Left lung (tissue), 4 donors: ENCODE measurements at regions not wholly inside any gene's neighbourhood (a gene's known extent, or its start where the extent isn't known, plus 50 kb on each side); places are given as distances from the start of the nearest gene placed in this dataset.

Source experiments
- ATAC-seq: fragments of 200-7000 bp; cut with Tn5 transposase; one replicate; pipeline ENCODE4 v1.9.1; 2020; ENCODE audit warnings: moderate library complexity
- DNase-seq, 4 donors: peaks; one replicate each; pipeline ENCODE4 v3.0.0-alpha.2; 2013 to 2020
- H3K27ac ChIP-seq, 2 donors: fragments of 200-600 bp; sonication (generic) in 1 of 2; one replicate each; pipeline versions ENCODE4 v1.5.0 to v1.8.0; 2020 to 2021
- H3K27me3 ChIP-seq, 2 donors: fragments of 200-600 bp; sonication (generic) in 1 of 2; one replicate each; pipeline versions ENCODE4 v1.5.0 to v1.8.0; 2020 to 2021
- H3K36me3 ChIP-seq, 2 donors: fragments of 200-600 bp; sonication (generic) in 1 of 2; one replicate each; pipeline versions ENCODE4 v1.5.0 to v1.8.0; 2020 to 2021
- H3K4me1 ChIP-seq, 2 donors: fragments of 200-600 bp; one replicate each; pipeline ENCODE4 v1.8.0; 2021
- H3K4me3 ChIP-seq, 2 donors: fragments of 200-600 bp; sonication (generic) in 1 of 2; one replicate each; pipeline versions ENCODE4 v1.5.0 to v1.8.0; 2020 to 2021; ENCODE audit warnings: mild to moderate bottlenecking in 1 of 2
- H3K9me3 ChIP-seq, 2 donors: fragments of 200-600 bp; sonication (generic) in 1 of 2; one replicate each; pipeline versions ENCODE4 v1.5.0 to v1.8.0; 2020 to 2021
- intact Hi-C, 2 donors: fragments of 100-400 bp; cut with DNase I; formaldehyde crosslinking; loops; one replicate each; pipeline versions ENCODE4 v1.11.2 to v1.14.2; 2022
- TF ChIP-seq, protein P1 (sequence below), 2 donors: fragments of 200-600 bp; sonication (generic) in 1 of 2; IDR thresholded peaks; one replicate each; pipeline versions ENCODE4 v1.5.0 to v1.8.0; 2021; ENCODE audit warnings: antibody characterized with exemption in 2 of 2
- donor health status: DM: no; HTN: yes; CAD: no.
- donor health status: DM: no; HTN: no; CAD: no.

DNA sequence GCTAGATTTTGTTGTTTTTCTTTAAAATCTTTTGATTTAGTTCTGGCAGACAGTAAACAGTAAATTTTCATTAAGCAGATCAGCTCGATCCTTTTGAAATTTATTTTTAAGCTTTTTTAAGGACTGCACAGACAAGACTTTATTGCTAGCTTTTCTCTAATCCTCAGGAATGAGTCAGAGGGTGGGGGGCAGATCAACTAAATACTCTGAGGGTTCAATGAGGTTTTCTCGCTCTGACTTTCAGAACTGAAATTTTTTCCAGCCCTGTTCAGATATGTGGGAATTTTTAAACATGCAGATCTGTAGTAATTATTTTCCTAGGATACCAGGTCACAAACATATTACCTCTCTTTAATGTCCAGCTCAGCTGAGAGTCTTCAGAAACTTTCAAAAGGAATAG is 977.2 kb downstream of the CDH11 start:
- H3K36me3 ChIP-seq, result no peaks in the 10 kb centered on the region
- no peak for ATAC-seq
- DNase-seq, result no peak
- H3K27me3 ChIP-seq, result no peaks in the 10 kb centered on the region
- no peak overlapping the region for H3K4me3 ChIP-seq
- TF ChIP-seq, protein P1, sequence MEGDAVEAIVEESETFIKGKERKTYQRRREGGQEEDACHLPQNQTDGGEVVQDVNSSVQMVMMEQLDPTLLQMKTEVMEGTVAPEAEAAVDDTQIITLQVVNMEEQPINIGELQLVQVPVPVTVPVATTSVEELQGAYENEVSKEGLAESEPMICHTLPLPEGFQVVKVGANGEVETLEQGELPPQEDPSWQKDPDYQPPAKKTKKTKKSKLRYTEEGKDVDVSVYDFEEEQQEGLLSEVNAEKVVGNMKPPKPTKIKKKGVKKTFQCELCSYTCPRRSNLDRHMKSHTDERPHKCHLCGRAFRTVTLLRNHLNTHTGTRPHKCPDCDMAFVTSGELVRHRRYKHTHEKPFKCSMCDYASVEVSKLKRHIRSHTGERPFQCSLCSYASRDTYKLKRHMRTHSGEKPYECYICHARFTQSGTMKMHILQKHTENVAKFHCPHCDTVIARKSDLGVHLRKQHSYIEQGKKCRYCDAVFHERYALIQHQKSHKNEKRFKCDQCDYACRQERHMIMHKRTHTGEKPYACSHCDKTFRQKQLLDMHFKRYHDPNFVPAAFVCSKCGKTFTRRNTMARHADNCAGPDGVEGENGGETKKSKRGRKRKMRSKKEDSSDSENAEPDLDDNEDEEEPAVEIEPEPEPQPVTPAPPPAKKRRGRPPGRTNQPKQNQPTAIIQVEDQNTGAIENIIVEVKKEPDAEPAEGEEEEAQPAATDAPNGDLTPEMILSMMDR (IDR thresholded peaks at IDR 0.05), result no peak
- H3K9me3 ChIP-seq, result no peaks in the 10 kb centered on the region
- intact Hi-C loops, result no loop called here
- no peaks in the 10 kb centered on the region for H3K4me1 ChIP-seq
- H3K27ac ChIP-seq, result no peak overlapping the region

DNA sequence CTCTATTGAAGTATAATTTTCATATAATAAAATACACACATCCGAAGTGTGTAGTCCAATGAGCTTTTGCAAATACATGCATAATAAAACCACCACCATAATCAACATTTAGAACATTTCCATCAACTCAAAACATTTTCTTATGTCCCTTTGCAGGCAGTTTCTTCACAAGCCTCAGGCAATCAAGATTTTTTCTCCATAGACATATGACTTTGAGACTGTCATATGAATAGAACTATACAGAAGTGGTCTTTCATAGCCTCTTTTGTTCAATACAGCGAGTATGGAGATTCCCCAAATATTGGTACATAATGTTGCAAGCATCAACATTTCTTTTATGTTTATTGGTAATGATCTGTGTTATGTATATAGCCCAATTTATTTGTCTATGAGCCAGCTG is 983.2 kb downstream of the CDH11 start:
- no peak overlapping the region for H3K27ac ChIP-seq
- no peak for DNase-seq
- H3K36me3 ChIP-seq, result no peaks in the 10 kb centered on the region
- H3K4me1 ChIP-seq, result no peaks in the 10 kb centered on the region
- TF ChIP-seq, protein P1 (IDR thresholded peaks at IDR 0.05), result no peak
- H3K9me3 ChIP-seq, result no peaks in the 10 kb centered on the region
- intact Hi-C loops, result no loop called here
- no peaks in the 10 kb centered on the region for H3K27me3 ChIP-seq
- no peak overlapping the region for H3K4me3 ChIP-seq
- ATAC-seq, result no peak

DNA sequence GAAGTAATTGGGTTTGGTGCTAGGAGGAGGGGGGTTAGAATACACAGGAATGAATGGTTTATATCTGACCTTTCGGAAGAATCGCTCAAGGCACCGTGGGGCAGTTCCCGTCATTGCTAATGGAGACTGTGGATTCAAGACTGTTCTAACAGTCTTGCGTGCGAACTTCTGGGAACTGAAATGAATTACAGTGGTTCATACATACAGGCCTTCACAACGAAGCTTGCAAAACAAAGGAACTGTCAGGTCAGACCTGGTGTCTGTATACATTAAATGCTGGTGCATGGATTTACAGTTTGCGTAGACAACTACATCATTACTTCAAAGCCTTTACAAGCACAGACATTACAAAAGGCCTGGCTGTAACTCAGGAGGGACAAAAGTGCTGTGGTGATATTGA is 983.9 kb downstream of the CDH11 start:
- Histone ChIP-seq H3K27me3 (no peaks in the 10 kb centered on the region), H3K27ac (no peak overlapping the region), H3K4me1 (no peaks in the 10 kb centered on the region), H3K9me3 (no peaks in the 10 kb centered on the region), H3K36me3 (no peaks in the 10 kb centered on the region), H3K4me3 (no peak overlapping the region)
- TF ChIP-seq, protein P1 (IDR thresholded peaks at IDR 0.05), result no peak
- intact Hi-C loops, result no loop called here
- ATAC-seq (no peak), DNase-seq (no peak)

DNA sequence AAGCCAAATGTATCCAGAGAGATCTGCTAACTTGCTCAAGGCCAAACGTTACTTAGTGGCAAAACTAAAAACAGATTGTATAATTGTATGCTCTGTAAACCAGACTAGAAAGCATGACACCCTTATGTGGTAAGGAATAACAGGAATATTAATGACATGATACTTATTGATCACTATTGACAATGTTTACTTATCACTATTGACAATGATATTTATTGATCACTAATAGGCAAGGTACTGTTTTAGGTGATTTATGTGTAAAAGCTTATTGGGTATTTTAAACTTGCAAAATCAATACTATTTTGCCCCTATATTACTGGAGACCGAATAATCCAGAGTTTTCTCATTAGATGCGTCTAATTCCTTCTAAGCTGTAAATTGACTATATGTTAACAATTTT is 985.1 kb downstream of the CDH11 start:
- Histone ChIP-seq H3K4me3 (no peak overlapping the region), H3K9me3 (no peaks in the 10 kb centered on the region), H3K4me1 (no peaks in the 10 kb centered on the region), H3K27ac (no peak overlapping the region), H3K27me3 (no peaks in the 10 kb centered on the region), H3K36me3 (no peaks in the 10 kb centered on the region)
- intact Hi-C loops, result no loop called here
- ATAC-seq (no peak), DNase-seq (no peak)
- TF ChIP-seq, protein P1 (IDR thresholded peaks at IDR 0.05), result no peak

DNA sequence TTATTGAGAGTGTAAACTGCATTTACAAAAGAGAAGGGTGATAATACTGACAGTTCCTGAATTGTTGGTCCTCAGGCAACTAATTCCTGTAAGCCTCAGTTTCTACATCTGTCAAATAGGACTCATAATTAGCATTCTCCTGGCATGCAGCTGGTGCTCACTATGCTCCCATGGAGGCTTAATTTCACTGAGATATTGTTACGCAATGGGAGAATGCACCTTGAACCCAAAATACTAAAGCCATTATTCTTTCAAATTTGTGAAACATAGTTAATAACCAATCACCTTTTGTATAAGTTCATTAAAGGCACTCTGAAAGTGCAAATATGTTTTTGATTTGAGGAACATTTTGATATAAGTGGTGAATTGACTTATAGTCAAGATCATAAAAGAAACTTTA is 985.5 kb downstream of the CDH11 start:
- TF ChIP-seq, protein P1 (IDR thresholded peaks at IDR 0.05), result no peak
- H3K9me3 ChIP-seq, result no peaks in the 10 kb centered on the region
- DNase-seq (no peak), ATAC-seq (no peak)
- H3K36me3 ChIP-seq, result no peaks in the 10 kb centered on the region
- no peaks in the 10 kb centered on the region for H3K4me1 ChIP-seq
- intact Hi-C loops, result no loop called here
- H3K27me3 ChIP-seq, result no peaks in the 10 kb centered on the region
- no peak overlapping the region for H3K4me3 ChIP-seq
- H3K27ac ChIP-seq, result no peak overlapping the region
